Prostate gland (tissue), 2 donors: ENCODE measurements at regions not wholly inside any gene's neighbourhood (a gene's known extent, or its start where the extent isn't known, plus 50 kb on each side); places are given as distances from the start of the nearest gene placed in this dataset.

ENCODE experiments used
- CTCF ChIP-seq, 4 experiments: fragments of 200-600 bp in 2 of 4; fragments of 450-650 bp in 2 of 4; sonication (generic) in 2 of 4; IDR thresholded peaks; 1 replicate in 3 of 4; 2 replicates in 1 of 4; pipeline ENCODE4 v1.5.1; 2016 to 2019; ENCODE audit warnings: antibody characterized with exemption in 4 of 4, mild to moderate bottlenecking in 2 of 4, moderate library complexity in 2 of 4
- POLR2A ChIP-seq: fragments of 450-650 bp; IDR thresholded peaks from one replicate; pipeline ENCODE4 v1.6.1; 2016; ENCODE audit warnings: antibody characterized with exemption, mild to moderate bottlenecking

- TF ChIP-seq CTCF (IDR thresholded peaks at IDR 0.05): no peak
- no peak for TF ChIP-seq POLR2A
Observed at GRCh38 chr3:163939926-163940325, 1138.4 kb downstream of the SI start.
